ENCODE measurements at regions not wholly inside any gene's neighbourhood (a gene's known extent, or its start where the extent isn't known, plus 50 kb on each side); places are given as distances from the start of the nearest gene placed in this dataset.
"Not testable (repeated sequence)": the region's sequence is repeated elsewhere in the genome, so short reads cannot be mapped to it uniquely, and the experiment has no call there.

GRCh38 chr19:22545751-22546150 lies 88.4 kb upstream of the ZNF492 start:
- peak; percentile 53 for DNase-seq

- no peak for DNase-seq
Measured at GRCh38 chr19:22533761-22534160, 100.4 kb upstream of the ZNF492 start.

- no peak for DNase-seq
Measured at GRCh38 chr19:22532388-22533300, 101.5 kb upstream of the ZNF492 start.

GRCh38 chr19:22530042-22530441 lies 104.1 kb upstream of the ZNF492 start:
- DNase-seq, result no peak

DNA sequence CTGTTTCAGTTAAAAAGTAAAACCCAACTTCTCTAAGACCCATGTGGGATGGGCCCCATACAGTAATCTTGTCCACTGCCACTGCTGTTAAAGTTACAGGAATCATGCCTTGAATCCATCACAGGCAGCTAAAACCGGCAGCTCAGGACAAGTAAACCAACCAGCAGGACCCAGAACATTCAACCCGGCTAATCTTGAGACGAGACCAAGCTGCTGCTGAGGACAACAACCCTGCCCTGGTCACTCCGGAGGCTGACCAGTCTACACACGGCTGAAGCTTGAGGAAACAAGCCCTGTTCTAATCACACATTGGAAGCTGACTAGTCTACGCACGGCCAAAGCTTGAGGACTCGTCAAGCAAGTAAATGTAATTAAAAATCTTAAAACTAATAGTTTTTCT lies 105.2 kb upstream of the ZNF492 start:
- DNase-seq, result no peak

DNA sequence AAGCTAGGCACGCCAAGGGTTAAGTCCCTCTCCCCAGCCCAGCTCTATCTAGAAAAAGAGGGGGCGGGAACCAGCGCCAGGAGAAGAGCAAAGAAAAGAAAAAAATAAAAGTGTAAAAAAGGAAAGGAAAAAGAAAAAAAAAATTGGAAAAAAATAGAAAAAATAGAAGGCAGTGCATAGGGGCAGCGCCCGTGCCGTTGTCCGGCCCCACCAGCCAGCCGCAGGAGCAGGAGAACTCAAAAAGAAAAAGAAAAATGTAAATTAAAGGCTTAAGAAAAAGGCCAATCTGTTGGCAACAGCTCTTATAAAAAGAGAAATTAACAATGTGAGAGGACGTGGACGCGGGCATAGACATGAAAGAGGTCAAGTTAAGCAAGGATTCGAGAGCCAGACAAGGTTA lies 105.4 kb upstream of the ZNF98 start:
- no peak for DNase-seq

DNA sequence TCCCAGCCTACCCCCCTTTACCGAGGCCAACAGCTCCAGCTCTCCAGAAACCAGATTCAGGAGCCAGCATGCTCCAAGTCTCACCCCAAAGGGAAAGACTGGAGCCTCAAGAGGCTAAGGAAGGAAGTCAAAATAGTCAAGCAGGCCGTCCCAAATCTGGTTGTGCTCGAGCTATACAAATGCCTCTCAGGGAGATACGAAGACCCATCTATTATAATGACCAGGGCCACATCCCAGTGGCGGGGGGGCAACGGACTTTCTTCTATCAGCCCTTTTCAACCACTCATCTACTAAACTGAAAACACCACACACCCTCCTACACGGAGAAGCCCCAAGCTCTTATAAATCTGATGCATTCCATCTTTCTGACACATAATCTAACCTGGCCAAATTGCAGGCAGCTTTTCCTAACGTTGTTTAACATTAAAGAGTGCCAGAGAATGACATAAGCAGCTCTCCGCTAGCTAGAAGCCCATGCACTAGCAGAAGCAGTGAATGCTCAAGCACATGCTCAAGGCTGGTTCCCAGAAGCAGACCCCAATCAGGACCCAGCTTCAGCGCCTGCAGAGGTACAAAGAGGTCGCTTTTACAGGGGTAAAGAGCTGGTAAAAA lies 104.6 kb upstream of the ZNF98 start:
- no peak for DNase-seq

- no peak for DNase-seq
Measured at GRCh38 chr19:22523940-22524339, 101.8 kb upstream of the ZNF98 start.

DNA sequence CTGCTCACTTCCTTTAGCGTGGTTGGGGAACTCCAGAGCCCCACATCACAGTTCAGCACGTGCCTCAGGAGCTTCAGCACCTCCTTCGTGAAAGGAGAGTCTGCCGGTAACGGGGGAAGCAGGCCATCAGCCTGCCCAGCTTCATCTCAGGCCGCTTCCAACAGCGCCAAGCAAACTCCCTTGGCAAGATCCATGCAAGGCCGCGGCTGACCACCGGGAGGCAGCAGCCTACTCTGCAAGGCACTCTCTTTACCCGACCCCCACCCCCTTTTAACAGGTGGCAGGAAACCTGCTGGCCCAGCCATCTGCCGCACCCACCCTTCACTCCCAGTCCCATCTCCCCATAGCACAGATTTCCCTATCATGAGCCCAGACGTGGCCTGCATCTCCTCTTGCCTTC lies 97.4 kb upstream of the ZNF98 start:
- DNase-seq, result not testable (repeated sequence)

DNA sequence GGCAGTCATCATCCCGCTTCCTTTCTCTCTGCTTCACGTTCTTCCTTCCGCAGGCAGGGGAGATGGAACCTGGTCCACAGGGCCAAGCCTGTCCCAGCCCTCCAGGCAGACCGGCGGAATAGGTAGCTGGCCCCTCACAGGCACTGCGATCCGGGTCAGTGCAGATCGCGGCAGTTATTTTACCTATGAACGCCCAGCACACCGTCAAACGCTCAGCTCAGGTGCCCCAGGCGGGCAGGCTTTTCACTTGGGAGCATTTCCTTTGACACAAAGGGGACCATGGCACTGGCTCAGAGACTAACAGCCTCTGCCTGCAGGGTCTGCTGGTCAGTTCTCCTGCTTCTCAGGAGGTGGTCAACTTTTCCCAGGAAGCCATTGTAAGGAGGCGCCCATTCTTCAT lies 97.0 kb upstream of the ZNF98 start:
- no peak for DNase-seq

GRCh38 chr19:22517496-22518411 lies 95.6 kb upstream of the ZNF98 start:
- no peak for DNase-seq

GRCh38 chr19:22515435-22515834 lies 93.3 kb upstream of the ZNF98 start:
- DNase-seq, result no peak

DNA sequence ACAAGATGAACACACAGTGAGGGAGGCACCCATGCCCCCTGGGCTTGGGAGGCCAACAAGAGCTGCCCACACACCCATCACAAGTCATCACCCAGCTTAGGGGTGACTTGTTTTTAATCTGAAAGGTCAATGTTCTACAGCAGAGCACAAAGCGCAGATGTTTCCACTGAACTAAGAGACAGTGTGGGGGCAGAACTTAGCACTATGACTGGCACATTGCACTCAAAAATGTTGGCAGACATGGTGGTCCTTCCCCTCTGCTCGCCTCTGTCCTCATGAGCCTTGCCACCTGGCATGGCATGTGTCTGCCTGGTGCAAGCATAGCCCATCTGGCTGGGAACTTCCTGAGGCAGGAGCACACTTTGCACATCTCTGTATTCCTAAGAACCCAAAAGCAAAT lies 81.4 kb upstream of the ZNF98 start:
- DNase-seq, result no peak

GRCh38 chr19:22502766-22503165 lies 80.6 kb upstream of the ZNF98 start:
- DNase-seq, result no peak

DNA sequence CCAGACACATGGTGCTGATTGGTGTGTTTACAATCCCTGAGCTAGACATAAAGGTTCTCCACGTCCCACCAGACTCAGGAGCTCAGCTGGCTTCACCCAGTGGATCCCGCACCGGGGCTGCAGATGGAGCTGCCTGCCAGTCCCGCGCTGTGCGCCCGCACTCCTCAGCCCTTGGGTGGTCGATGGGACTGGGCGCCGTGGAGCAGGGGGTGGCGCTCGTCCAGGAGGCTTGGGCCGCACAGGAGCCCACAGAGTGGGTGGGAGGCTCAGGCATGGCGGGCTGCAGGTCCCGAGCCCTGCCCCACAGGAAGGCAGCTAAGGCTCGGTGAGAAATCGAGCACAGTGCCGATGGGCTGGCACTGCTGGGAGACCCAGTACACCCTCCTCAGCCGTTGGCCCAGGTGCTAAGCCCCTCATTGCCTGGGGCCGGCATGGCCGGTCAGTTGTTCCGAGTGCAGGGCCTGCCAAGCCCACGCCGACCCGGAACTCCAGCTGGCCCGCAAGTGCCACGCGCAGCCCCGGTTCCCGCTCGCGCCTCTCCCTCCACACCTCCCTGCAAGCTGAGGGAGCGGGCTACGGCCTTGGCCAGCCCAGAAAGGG lies 76.8 kb upstream of the ZNF98 start:
- not testable (repeated sequence) for DNase-seq

DNA sequence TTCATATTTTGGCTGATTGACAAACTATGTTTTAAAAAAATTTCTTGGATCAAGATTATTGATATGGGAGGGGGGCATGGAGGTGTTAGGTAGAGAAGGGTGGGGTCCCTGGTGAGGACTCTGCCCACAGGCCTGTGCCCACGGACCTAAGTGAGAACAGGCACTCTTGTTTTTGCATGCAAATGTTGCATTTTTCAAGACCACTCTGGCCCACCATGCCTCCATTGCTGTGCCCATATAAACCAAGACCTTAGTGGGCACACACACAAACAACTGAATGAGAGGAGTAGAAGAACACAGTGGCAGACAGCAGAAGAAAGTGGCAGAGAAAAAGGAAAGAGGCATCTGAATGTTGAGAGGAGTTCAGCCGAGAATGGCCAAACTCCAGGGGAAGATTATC lies 69.6 kb upstream of the ZNF98 start:
- no peak for DNase-seq

DNA sequence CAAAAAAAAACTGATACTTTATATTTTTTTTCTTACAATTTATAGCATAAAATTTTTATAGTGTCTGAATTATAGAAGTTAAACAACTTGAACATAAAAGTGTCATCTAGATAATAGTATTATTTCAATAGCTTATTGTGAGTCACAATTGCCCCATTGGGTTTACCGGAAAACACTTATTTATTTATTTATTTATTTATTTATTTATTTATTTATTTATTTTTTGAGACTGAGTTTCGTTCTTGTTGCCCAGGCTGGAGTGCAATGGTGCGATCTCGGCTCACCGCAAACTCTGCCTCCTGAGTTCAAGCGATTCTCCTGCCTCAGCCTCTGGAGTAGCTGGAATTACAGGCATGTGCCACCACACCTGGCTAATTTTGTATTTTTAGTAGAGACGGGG lies 61.4 kb upstream of the ZNF98 start:
- not testable (repeated sequence) for DNase-seq

DNA sequence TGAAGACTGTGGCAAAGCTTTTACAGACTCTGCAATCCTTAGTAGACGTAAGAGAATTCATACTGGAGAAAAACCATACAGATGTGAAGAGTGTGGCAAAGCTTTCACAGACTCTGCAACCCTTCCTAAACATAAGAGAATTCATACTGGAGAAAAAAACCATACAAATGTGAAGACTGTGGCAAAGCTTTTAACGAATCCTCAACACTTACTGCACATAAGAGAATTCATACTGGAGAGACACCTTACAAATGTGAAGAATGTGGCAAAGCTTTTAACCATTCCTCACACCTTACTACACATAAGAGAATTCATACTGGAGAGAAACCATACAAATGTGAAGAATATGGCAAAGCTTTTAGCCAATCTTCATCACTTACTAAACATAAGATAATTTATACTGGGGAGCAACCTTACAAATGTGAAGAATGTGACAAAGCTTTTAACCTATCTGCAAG lies 50.1 kb upstream of the ZNF98 start:
- no peak for DNase-seq

All from DMS53 (cell line).